Neural cell (in vitro differentiated cells): ENCODE measurements at regions not wholly inside any gene's neighbourhood (a gene's known extent, or its start where the extent isn't known, plus 50 kb on each side); places are given as distances from the start of the nearest gene placed in this dataset.

Experiments used
- H2AFZ ChIP-seq: fragments of 200-600, 300-800 bp; sonication (generic), shearing (Covaris generic); 2 replicates; pipeline ENCODE4 v1.6.0; 2014; ENCODE audit warnings: low read depth, mild to moderate bottlenecking, antibody characterized with exemption, low read length, moderate library complexity
- H3F3A ChIP-seq: fragments of 200-600 bp; shearing (Covaris generic); 2 replicates; pipeline ENCODE4 v1.6.1; 2016; ENCODE audit warnings: mild to moderate bottlenecking, moderate library complexity, mixed read lengths, antibody characterized with exemption, low read length; ENCODE audit not compliant: insufficient read depth, poor library complexity, severe bottlenecking
- H3K27ac ChIP-seq: fragments of 200-600, 300-800 bp; sonication (generic), shearing (Covaris generic); 2 replicates; pipeline ENCODE4 v1.5.1; 2014; ENCODE audit warnings: mild to moderate bottlenecking, low read length, moderate library complexity
- H3K27me3 ChIP-seq: fragments of 300-800, 200-600 bp; sonication (generic), shearing (Covaris generic); 2 replicates; pipeline ENCODE4 v1.6.0; 2014; ENCODE audit warnings: mild to moderate bottlenecking, low read depth, low read length, moderate library complexity; ENCODE audit not compliant: insufficient read depth
- H3K36me3 ChIP-seq: fragments of 300-800, 200-600 bp; sonication (generic), shearing (Covaris generic); 2 replicates; pipeline ENCODE4 v1.5.1; 2014; ENCODE audit warnings: mild to moderate bottlenecking, antibody characterized with exemption, low read length, moderate library complexity; ENCODE audit not compliant: insufficient read depth
- H3K4me2 ChIP-seq: fragments of 300-800, 200-600 bp; sonication (generic), shearing (Covaris generic); 2 replicates; pipeline ENCODE4 v1.6.0; 2014; ENCODE audit warnings: mild to moderate bottlenecking, low read length
- H3K4me3 ChIP-seq: fragments of 300-800, 200-600 bp; sonication (generic), shearing (Covaris generic); 2 replicates; pipeline ENCODE4 v1.5.1; 2014; ENCODE audit warnings: mild to moderate bottlenecking, low read length, moderate library complexity
- H3K79me2 ChIP-seq: fragments of 200-600 bp; shearing (Covaris generic); replicated peaks from 2 replicates; pipeline ENCODE4 v1.6.0; 2014; ENCODE audit warnings: mild to moderate bottlenecking, low read length, moderate library complexity; ENCODE audit not compliant: insufficient read depth
- H3K9ac ChIP-seq: fragments of 300-800, 200-600 bp; sonication (generic), shearing (Covaris generic); 2 replicates; pipeline ENCODE4 v1.6.1; 2016; ENCODE audit warnings: mild to moderate bottlenecking, low read length, mixed read lengths
- H3K9me2 ChIP-seq: fragments of 200-600 bp; shearing (Covaris generic); 2 replicates; pipeline ENCODE4 v1.6.1; 2016; ENCODE audit warnings: mild to moderate bottlenecking, low read length, mixed read lengths; ENCODE audit not compliant: insufficient read depth
- H3K9me3 ChIP-seq: fragments of 200-600, 300-800 bp; sonication (generic), shearing (Covaris generic); 2 replicates; pipeline ENCODE4 v1.6.1; 2016; ENCODE audit warnings: mild to moderate bottlenecking, mixed run types, low read length, moderate library complexity, mixed read lengths
- H4K20me1 ChIP-seq: fragments of 200-600 bp; shearing (Covaris generic); 2 replicates; pipeline ENCODE4 v1.6.1; 2016; ENCODE audit warnings: mild to moderate bottlenecking, mixed run types; ENCODE audit not compliant: insufficient read depth
- EP300 ChIP-seq: fragments of 450-650 bp; conservative IDR thresholded peaks from 2 replicates; pipeline ENCODE4 v1.6.1; 2014; ENCODE audit warnings: antibody characterized with exemption, mild to moderate bottlenecking, moderate library complexity; ENCODE audit not compliant: poor library complexity, severe bottlenecking
- EZH2 ChIP-seq: fragments of 200-600, 300-800 bp; shearing (Covaris generic), sonication (generic); IDR thresholded peaks from 2 replicates; pipeline ENCODE4 v1.6.1; 2014; ENCODE audit warnings: antibody characterized with exemption, low read length, borderline replicate concordance, mild to moderate bottlenecking; ENCODE audit not compliant: insufficient read depth, poor library complexity, severe bottlenecking
- MXI1 ChIP-seq: fragments of 450-650 bp; conservative IDR thresholded peaks from 2 replicates; pipeline ENCODE4 v1.6.1; 2014; ENCODE audit warnings: antibody characterized with exemption, mild to moderate bottlenecking; ENCODE audit not compliant: poor library complexity, severe bottlenecking
- POLR2AphosphoS5 ChIP-seq: IDR thresholded peaks from 2 replicates; pipeline ENCODE4 v1.6.1; 2012
- RAD21 ChIP-seq: fragments of 450-650 bp; conservative IDR thresholded peaks from 2 replicates; pipeline ENCODE4 v1.6.1; 2014; ENCODE audit warnings: antibody characterized with exemption, mild to moderate bottlenecking, moderate library complexity
- SMC3 ChIP-seq: fragments of 450-650 bp; conservative IDR thresholded peaks from 2 replicates; pipeline ENCODE4 v1.6.1; 2014; ENCODE audit warnings: antibody characterized with exemption, mild to moderate bottlenecking, moderate library complexity; ENCODE audit not compliant: poor library complexity
- TAF1 ChIP-seq: IDR thresholded peaks from 2 replicates; pipeline ENCODE4 v1.6.1; 2012; ENCODE audit warnings: low read depth
- TF ChIP-seq, protein P1 (sequence below): IDR thresholded peaks from 2 replicates; pipeline ENCODE4 v1.6.1; 2012; ENCODE audit warnings: borderline replicate concordance
- TF ChIP-seq, protein P2 (sequence below): fragments of 450-650 bp; IDR thresholded peaks from 2 replicates; pipeline ENCODE4 v1.5.1; 2014; ENCODE audit warnings: antibody characterized with exemption, mild to moderate bottlenecking, moderate library complexity; ENCODE audit not compliant: poor library complexity, severe bottlenecking

DNA sequence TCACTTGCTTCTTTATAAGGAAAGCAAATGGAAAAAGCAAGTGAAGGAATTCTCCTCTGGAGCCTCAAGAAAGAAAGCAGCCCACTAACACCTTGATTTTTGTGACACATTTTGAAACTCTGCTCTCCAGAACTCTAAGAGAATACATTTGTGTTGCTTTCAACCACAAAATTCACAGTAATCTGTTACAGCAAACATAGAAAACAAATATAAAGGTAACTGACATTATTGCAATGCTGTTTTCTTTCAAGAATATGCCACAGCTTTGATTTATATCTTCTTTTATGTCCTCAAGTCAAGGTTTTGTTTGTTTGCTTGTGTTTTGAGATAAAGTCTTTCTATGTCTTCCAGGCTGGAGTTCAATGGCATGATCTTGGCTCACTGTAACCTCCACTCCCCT lies 103.1 kb upstream of the FIGN start:
- Histone ChIP-seq H4K20me1 (no peaks in the 10 kb centered on the region), H3K27me3 (no peaks in the 10 kb centered on the region), H3K9me3 (no peaks in the 10 kb centered on the region), H3K27ac (no peak overlapping the region), H3K9ac (no peak overlapping the region), H3K36me3 (no peaks in the 10 kb centered on the region), H3K9me2 (no peaks in the 10 kb centered on the region), H3F3A (no peaks in the 10 kb centered on the region), H2AFZ (no peak overlapping the region), H3K79me2 (no peaks in the 10 kb centered on the region), H3K4me3 (no peak overlapping the region), H3K4me2 (no peak overlapping the region)
- TF ChIP-seq POLR2AphosphoS5 (no peak), EZH2 (no peak), TAF1 (no peak), MXI1 (no peak), EP300 (no peak)
- TF ChIP-seq, protein P1, sequence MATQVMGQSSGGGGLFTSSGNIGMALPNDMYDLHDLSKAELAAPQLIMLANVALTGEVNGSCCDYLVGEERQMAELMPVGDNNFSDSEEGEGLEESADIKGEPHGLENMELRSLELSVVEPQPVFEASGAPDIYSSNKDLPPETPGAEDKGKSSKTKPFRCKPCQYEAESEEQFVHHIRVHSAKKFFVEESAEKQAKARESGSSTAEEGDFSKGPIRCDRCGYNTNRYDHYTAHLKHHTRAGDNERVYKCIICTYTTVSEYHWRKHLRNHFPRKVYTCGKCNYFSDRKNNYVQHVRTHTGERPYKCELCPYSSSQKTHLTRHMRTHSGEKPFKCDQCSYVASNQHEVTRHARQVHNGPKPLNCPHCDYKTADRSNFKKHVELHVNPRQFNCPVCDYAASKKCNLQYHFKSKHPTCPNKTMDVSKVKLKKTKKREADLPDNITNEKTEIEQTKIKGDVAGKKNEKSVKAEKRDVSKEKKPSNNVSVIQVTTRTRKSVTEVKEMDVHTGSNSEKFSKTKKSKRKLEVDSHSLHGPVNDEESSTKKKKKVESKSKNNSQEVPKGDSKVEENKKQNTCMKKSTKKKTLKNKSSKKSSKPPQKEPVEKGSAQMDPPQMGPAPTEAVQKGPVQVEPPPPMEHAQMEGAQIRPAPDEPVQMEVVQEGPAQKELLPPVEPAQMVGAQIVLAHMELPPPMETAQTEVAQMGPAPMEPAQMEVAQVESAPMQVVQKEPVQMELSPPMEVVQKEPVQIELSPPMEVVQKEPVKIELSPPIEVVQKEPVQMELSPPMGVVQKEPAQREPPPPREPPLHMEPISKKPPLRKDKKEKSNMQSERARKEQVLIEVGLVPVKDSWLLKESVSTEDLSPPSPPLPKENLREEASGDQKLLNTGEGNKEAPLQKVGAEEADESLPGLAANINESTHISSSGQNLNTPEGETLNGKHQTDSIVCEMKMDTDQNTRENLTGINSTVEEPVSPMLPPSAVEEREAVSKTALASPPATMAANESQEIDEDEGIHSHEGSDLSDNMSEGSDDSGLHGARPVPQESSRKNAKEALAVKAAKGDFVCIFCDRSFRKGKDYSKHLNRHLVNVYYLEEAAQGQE = no peak
- TF ChIP-seq, protein P2, sequence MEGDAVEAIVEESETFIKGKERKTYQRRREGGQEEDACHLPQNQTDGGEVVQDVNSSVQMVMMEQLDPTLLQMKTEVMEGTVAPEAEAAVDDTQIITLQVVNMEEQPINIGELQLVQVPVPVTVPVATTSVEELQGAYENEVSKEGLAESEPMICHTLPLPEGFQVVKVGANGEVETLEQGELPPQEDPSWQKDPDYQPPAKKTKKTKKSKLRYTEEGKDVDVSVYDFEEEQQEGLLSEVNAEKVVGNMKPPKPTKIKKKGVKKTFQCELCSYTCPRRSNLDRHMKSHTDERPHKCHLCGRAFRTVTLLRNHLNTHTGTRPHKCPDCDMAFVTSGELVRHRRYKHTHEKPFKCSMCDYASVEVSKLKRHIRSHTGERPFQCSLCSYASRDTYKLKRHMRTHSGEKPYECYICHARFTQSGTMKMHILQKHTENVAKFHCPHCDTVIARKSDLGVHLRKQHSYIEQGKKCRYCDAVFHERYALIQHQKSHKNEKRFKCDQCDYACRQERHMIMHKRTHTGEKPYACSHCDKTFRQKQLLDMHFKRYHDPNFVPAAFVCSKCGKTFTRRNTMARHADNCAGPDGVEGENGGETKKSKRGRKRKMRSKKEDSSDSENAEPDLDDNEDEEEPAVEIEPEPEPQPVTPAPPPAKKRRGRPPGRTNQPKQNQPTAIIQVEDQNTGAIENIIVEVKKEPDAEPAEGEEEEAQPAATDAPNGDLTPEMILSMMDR = no peak

DNA sequence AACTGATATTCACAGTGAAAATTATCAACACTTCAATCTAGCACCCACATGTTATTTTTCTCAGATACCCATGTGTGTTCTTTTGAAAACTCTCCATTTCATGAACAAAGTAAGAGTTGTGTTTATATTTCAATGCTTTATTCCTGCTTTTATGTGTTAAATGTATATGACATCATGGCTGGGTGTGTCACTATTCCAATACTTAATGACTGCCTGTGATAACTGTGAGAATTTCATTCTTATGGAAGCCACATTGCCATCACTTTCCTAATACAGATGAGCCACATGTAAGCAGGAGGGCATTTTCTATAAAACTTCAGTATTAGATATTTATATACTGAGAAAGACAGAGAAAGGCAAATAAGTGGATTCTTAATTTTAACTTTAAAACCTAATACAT lies 100.4 kb upstream of the FIGN start:
- Histone ChIP-seq H3K27ac (no peak overlapping the region), H3K79me2 (no peaks in the 10 kb centered on the region), H3K27me3 (no peaks in the 10 kb centered on the region), H3K9me2 (no peaks in the 10 kb centered on the region), H3F3A (no peaks in the 10 kb centered on the region), H3K36me3 (no peaks in the 10 kb centered on the region), H3K4me3 (no peak overlapping the region), H4K20me1 (no peaks in the 10 kb centered on the region), H3K9me3 (no peaks in the 10 kb centered on the region), H3K4me2 (no peak overlapping the region), H3K9ac (no peak overlapping the region), H2AFZ (no peak overlapping the region)
- TF ChIP-seq EP300 (no peak), TAF1 (no peak), RAD21 (no peak), SMC3 (no peak), EZH2 (no peak), MXI1 (no peak), POLR2AphosphoS5 (no peak)
- TF ChIP-seq, protein P2 = no peak
- TF ChIP-seq, protein P1 = no peak
